Suprapubic skin (tissue), 4 donors: ENCODE measurements at regions not wholly inside any gene's neighbourhood (a gene's known extent, or its start where the extent isn't known, plus 50 kb on each side); places are given as distances from the start of the nearest gene placed in this dataset.

Experiments
- DNase-seq, 2 donors: peaks; one replicate each; pipeline ENCODE4 v3.0.0-alpha.2; 2019; ENCODE audit warnings: low spot score in 2 of 2
- H3K27ac ChIP-seq: fragments of 200-600 bp; sonication (generic); one replicate; pipeline ENCODE4 v1.5.1; 2019
- H3K27me3 ChIP-seq: fragments of 200-600 bp; sonication (generic); one replicate; pipeline ENCODE4 v1.5.1; 2019
- H3K36me3 ChIP-seq: fragments of 200-600 bp; sonication (generic); one replicate; pipeline ENCODE4 v1.5.1; 2019
- H3K4me1 ChIP-seq: fragments of 200-600 bp; sonication (generic); one replicate; pipeline ENCODE4 v1.5.1; 2019
- H3K4me3 ChIP-seq: fragments of 200-600 bp; sonication (generic); one replicate; pipeline ENCODE4 v1.5.1; 2019; ENCODE audit warnings: mild to moderate bottlenecking
- H3K9me3 ChIP-seq: fragments of 200-600 bp; sonication (generic); one replicate; pipeline ENCODE4 v1.5.1; 2019
- EP300 ChIP-seq: sonication (generic); formaldehyde crosslinking; IDR thresholded peaks from one replicate; pipeline ENCODE4 v1.6.1; 2017; ENCODE audit warnings: antibody characterized with exemption
- POLR2A ChIP-seq, 2 donors: fragments of 450-650 bp; IDR thresholded peaks; one replicate each; pipeline ENCODE4 v1.6.1; 2017; ENCODE audit warnings: antibody characterized with exemption in 2 of 2, mild to moderate bottlenecking in 2 of 2, moderate library complexity in 2 of 2
- POLR2AphosphoS5 ChIP-seq, 3 donors: sonication (generic); formaldehyde crosslinking; IDR thresholded peaks; one replicate each; pipeline ENCODE4 v1.6.1; 2017; ENCODE audit warnings: antibody characterized with exemption in 3 of 3
- WGBS: methylation state at CpG from one replicate; pipeline ENCODE4 v1.1.5; 2018; 5-methylcytosine and 5-hydroxymethylcytosine counted together
- TF ChIP-seq, protein P1 (sequence below), 2 donors: fragments of 200-600 bp in 1 of 2; fragments of 450-650 bp in 1 of 2; sonication (generic) in 1 of 2; IDR thresholded peaks; one replicate each; pipeline ENCODE4 v1.5.1; 2016 to 2019; ENCODE audit warnings: antibody characterized with exemption in 2 of 2, mild to moderate bottlenecking in 1 of 2, moderate library complexity in 1 of 2

GRCh38 chr12:132407451-132407961 is 78.1 kb upstream of the GALNT9 start:
- no peak overlapping the region for H3K4me3 ChIP-seq
- peaks cover 85% of the 10 kb centered on the region for H3K27me3 ChIP-seq
- WGBS, result no CpG with 5 or more reads among the region's 32 CpGs

GRCh38 chr12:132406493-132407450 is 77.4 kb upstream of the GALNT9 start:
- Histone ChIP-seq H3K4me1 (peaks cover 18% of the 10 kb centered on the region), H3K36me3 (no peaks in the 10 kb centered on the region), H3K27me3 (peaks cover 88% of the 10 kb centered on the region), H3K27ac (no peak overlapping the region), H3K9me3 (no peaks in the 10 kb centered on the region), H3K4me3 (no peak overlapping the region)
- 64% methylated on average over 35 of the region's 67 CpGs for WGBS
- TF ChIP-seq EP300 (no peak), POLR2A (IDR thresholded peaks at IDR 0.05) (no peak), POLR2AphosphoS5 (IDR thresholded peaks at IDR 0.05) (no peak)
- TF ChIP-seq, protein P1, sequence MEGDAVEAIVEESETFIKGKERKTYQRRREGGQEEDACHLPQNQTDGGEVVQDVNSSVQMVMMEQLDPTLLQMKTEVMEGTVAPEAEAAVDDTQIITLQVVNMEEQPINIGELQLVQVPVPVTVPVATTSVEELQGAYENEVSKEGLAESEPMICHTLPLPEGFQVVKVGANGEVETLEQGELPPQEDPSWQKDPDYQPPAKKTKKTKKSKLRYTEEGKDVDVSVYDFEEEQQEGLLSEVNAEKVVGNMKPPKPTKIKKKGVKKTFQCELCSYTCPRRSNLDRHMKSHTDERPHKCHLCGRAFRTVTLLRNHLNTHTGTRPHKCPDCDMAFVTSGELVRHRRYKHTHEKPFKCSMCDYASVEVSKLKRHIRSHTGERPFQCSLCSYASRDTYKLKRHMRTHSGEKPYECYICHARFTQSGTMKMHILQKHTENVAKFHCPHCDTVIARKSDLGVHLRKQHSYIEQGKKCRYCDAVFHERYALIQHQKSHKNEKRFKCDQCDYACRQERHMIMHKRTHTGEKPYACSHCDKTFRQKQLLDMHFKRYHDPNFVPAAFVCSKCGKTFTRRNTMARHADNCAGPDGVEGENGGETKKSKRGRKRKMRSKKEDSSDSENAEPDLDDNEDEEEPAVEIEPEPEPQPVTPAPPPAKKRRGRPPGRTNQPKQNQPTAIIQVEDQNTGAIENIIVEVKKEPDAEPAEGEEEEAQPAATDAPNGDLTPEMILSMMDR (IDR thresholded peaks at IDR 0.05), result no peak
- no peak for DNase-seq

More at GRCh38 chr12:132407451-132407961, 78.1 kb upstream of the GALNT9 start:
- Histone ChIP-seq H3K36me3 (no peaks in the 10 kb centered on the region), H3K9me3 (no peaks in the 10 kb centered on the region), H3K4me1 (peaks cover 18% of the 10 kb centered on the region), H3K27ac (no peak overlapping the region)
- no peak for DNase-seq
- TF ChIP-seq EP300, result no peak
- TF ChIP-seq POLR2A (IDR thresholded peaks at IDR 0.05), result no peak
- no peak for TF ChIP-seq POLR2AphosphoS5 (IDR thresholded peaks at IDR 0.05)
- TF ChIP-seq, protein P1 (IDR thresholded peaks at IDR 0.05), result no peak

GRCh38 chr12:132405742-132406251 is 76.4 kb upstream of the GALNT9 start:
- Histone ChIP-seq H3K4me1 (peaks cover 18% of the 10 kb centered on the region), H3K9me3 (no peaks in the 10 kb centered on the region), H3K4me3 (no peak overlapping the region), H3K27ac (no peak overlapping the region), H3K36me3 (no peaks in the 10 kb centered on the region), H3K27me3 (peaks cover 93% of the 10 kb centered on the region)
- DNase-seq, result no peak
- TF ChIP-seq EP300, result no peak
- TF ChIP-seq POLR2A (IDR thresholded peaks at IDR 0.05), result no peak
- TF ChIP-seq, protein P1 (IDR thresholded peaks at IDR 0.05), result no peak
- TF ChIP-seq POLR2AphosphoS5 (IDR thresholded peaks at IDR 0.05), result no peak
- WGBS, result 36% methylated on average over 12 of the region's 22 CpGs

- Histone ChIP-seq H3K36me3 (no peaks in the 10 kb centered on the region), H3K4me3 (no peak overlapping the region), H3K27ac (no peak overlapping the region), H3K9me3 (no peaks in the 10 kb centered on the region), H3K27me3 (peaks cover 93% of the 10 kb centered on the region), H3K4me1 (peaks cover 18% of the 10 kb centered on the region)
- WGBS, result 46% methylated on average over 20 of the region's 36 CpGs
- no peak for DNase-seq
- TF ChIP-seq EP300, result no peak
- TF ChIP-seq POLR2AphosphoS5 (IDR thresholded peaks at IDR 0.05), result no peak
- TF ChIP-seq, protein P1 (IDR thresholded peaks at IDR 0.05), result no peak
- no peak for TF ChIP-seq POLR2A (IDR thresholded peaks at IDR 0.05)
These were observed 75.8 kb upstream of the GALNT9 start for GRCh38 chr12:132404951-132405741.
